GM18861 (cell line): ENCODE measurements at regions not wholly inside any gene's neighbourhood (a gene's known extent, or its start where the extent isn't known, plus 50 kb on each side); places are given as distances from the start of the nearest gene placed in this dataset.
A peak's percentile ranks its signal among the peaks of the same experiment; 100 is the strongest.
"Not testable (repeated sequence)": the region's sequence is repeated elsewhere in the genome, so short reads cannot be mapped to it uniquely, and the experiment has no call there.

Experiments
- ATAC-seq: cut with Tn5 transposase; IDR thresholded peaks from one replicate; pipeline ENCODE4 v1.9.1; 2021; ENCODE audit not compliant: unreplicated experiment

- ATAC-seq: no peak
Measured at GRCh38 chr21:14827468-14827867, 237.3 kb downstream of the NRIP1 start.

GRCh38 chr21:14826630-14827029 is 238.2 kb downstream of the NRIP1 start:
- peak; percentile 62 for ATAC-seq

GRCh38 chr21:14825514-14825974 is 239.3 kb downstream of the NRIP1 start:
- no peak for ATAC-seq

GRCh38 chr21:14824126-14824525 is 240.7 kb downstream of the NRIP1 start:
- ATAC-seq: no peak

GRCh38 chr21:14817311-14817710 is 247.5 kb downstream of the NRIP1 start:
- no peak for ATAC-seq

- ATAC-seq: no peak
Measured at GRCh38 chr21:14814991-14815390, 249.8 kb downstream of the NRIP1 start.

- ATAC-seq: no peak
Measured at GRCh38 chr21:14814282-14814681, 250.5 kb downstream of the NRIP1 start.

GRCh38 chr21:14804170-14804569 is 258.1 kb upstream of the SAMSN1 start:
- not testable (repeated sequence) for ATAC-seq

- no peak for ATAC-seq
Measured at GRCh38 chr21:14797543-14797942, 251.4 kb upstream of the SAMSN1 start.

GRCh38 chr21:14787312-14787711 is 241.2 kb upstream of the SAMSN1 start:
- no peak for ATAC-seq

- ATAC-seq: no peak
Measured at GRCh38 chr21:14785679-14786078, 239.6 kb upstream of the SAMSN1 start.

- ATAC-seq: peak; percentile 48
Measured at GRCh38 chr21:14773777-14774345, 227.7 kb upstream of the SAMSN1 start.

GRCh38 chr21:14771593-14771992 is 225.5 kb upstream of the SAMSN1 start:
- ATAC-seq: no peak

- no peak for ATAC-seq
Measured at GRCh38 chr21:14768042-14768441, 221.9 kb upstream of the SAMSN1 start.

GRCh38 chr21:14767192-14767852 is 221.2 kb upstream of the SAMSN1 start:
- ATAC-seq: no peak

GRCh38 chr21:14766241-14766640 is 220.1 kb upstream of the SAMSN1 start:
- no peak for ATAC-seq

GRCh38 chr21:14763695-14764064 is 217.6 kb upstream of the SAMSN1 start:
- ATAC-seq: peak; percentile 18

- peak; percentile 98 for ATAC-seq
Measured at GRCh38 chr21:14762734-14763694, 216.9 kb upstream of the SAMSN1 start.

GRCh38 chr21:14762327-14762726 is 216.2 kb upstream of the SAMSN1 start:
- no peak for ATAC-seq

- ATAC-seq: no peak
Measured at GRCh38 chr21:14759285-14759684, 213.2 kb upstream of the SAMSN1 start.

GRCh38 chr21:14758849-14759248 is 212.7 kb upstream of the SAMSN1 start:
- no peak for ATAC-seq
